Astrocyte (in vitro differentiated cells and primary cell): ENCODE measurements at regions not wholly inside any gene's neighbourhood (a gene's known extent, or its start where the extent isn't known, plus 50 kb on each side); places are given as distances from the start of the nearest gene placed in this dataset.
A peak's percentile ranks its signal among the peaks of the same experiment; 100 is the strongest.

ENCODE experiments used
- DNase-seq: peaks from one replicate; pipeline ENCODE4 v3.0.0-alpha.2; 2010; ENCODE audit warnings: low read depth
- FAIRE-seq: peaks from 2 replicates; lab custom pipeline; 2011; peaks lifted over from hg19 to GRCh38; lab: Jason Lieb, UNC
- H2AFZ ChIP-seq: 2 replicates; pipeline ENCODE4 v1.6.0; 2012; ENCODE audit warnings: low read depth, low read length, inconsistent platforms
- H3K27ac ChIP-seq: 2 replicates; pipeline ENCODE4 v1.5.1; 2011; ENCODE audit warnings: low read depth, low read length, inconsistent platforms
- H3K27me3 ChIP-seq: 2 replicates; pipeline ENCODE4 v1.6.0; 2011; ENCODE audit warnings: low read length, inconsistent platforms; ENCODE audit not compliant: insufficient read depth
- H3K36me3 ChIP-seq: 2 replicates; pipeline ENCODE4 v1.5.1; 2011; ENCODE audit warnings: low read length, inconsistent platforms; ENCODE audit not compliant: insufficient read depth
- H3K4me1 ChIP-seq: 2 replicates; pipeline ENCODE4 v1.5.1; 2011; ENCODE audit warnings: low read length, inconsistent platforms; ENCODE audit not compliant: insufficient read depth
- H3K4me2 ChIP-seq: 2 replicates; pipeline ENCODE4 v1.6.0; 2012; ENCODE audit warnings: low read length, inconsistent platforms
- H3K4me3 ChIP-seq: 2 replicates; pipeline ENCODE4 v1.5.1; 2011; ENCODE audit warnings: low read depth, mild to moderate bottlenecking, low read length, inconsistent platforms; ENCODE audit not compliant: insufficient read depth
- H3K79me2 ChIP-seq: 2 replicates; pipeline ENCODE4 v1.6.0; 2012; ENCODE audit warnings: mild to moderate bottlenecking, low read length, inconsistent platforms; ENCODE audit not compliant: insufficient read depth
- H3K9ac ChIP-seq: 2 replicates; pipeline ENCODE4 v1.6.0; 2012; ENCODE audit warnings: mild to moderate bottlenecking, low read length, inconsistent platforms
- H3K9me3 ChIP-seq: 2 replicates; pipeline ENCODE4 v1.5.1; 2012; ENCODE audit warnings: low read depth, mild to moderate bottlenecking, low read length, inconsistent platforms; ENCODE audit not compliant: insufficient read depth
- H4K20me1 ChIP-seq: 2 replicates; pipeline ENCODE4 v1.6.0; 2012; ENCODE audit warnings: low read length, inconsistent platforms; ENCODE audit not compliant: insufficient read depth
- H3K27ac Mint-ChIP-seq: one replicate; pipeline ENCODE4 v1.8.0; 2021; ENCODE audit warnings: mild to moderate bottlenecking, mixed read lengths; ENCODE audit not compliant: unreplicated experiment
- H3K27me3 Mint-ChIP-seq: one replicate; pipeline ENCODE4 v1.8.0; 2021; ENCODE audit warnings: low read depth, mixed read lengths; ENCODE audit not compliant: unreplicated experiment
- H3K36me3 Mint-ChIP-seq: one replicate; pipeline ENCODE4 v1.8.0; 2021; ENCODE audit warnings: low read depth, mixed read lengths; ENCODE audit not compliant: unreplicated experiment
- H3K4me1 Mint-ChIP-seq: one replicate; pipeline ENCODE4 v1.8.0; 2021; ENCODE audit warnings: low read depth, mixed read lengths; ENCODE audit not compliant: unreplicated experiment
- H3K4me3 Mint-ChIP-seq: one replicate; pipeline ENCODE4 v1.8.0; 2021; ENCODE audit warnings: mild to moderate bottlenecking, moderate library complexity, mixed read lengths; ENCODE audit not compliant: unreplicated experiment
- H3K9me3 Mint-ChIP-seq: one replicate; pipeline ENCODE4 v1.8.0; 2021; ENCODE audit warnings: mild to moderate bottlenecking, mixed read lengths; ENCODE audit not compliant: unreplicated experiment
- CTCF ChIP-seq: IDR thresholded peaks from 2 replicates; pipeline ENCODE4 v1.5.1; 2011; ENCODE audit warnings: low read depth, mild to moderate bottlenecking, inconsistent platforms, low read length, moderate library complexity; ENCODE audit not compliant: insufficient read depth
- EZH2 ChIP-seq: IDR thresholded peaks from 2 replicates; pipeline ENCODE4 v1.6.1; 2012; ENCODE audit warnings: mild to moderate bottlenecking, low read length, inconsistent platforms; ENCODE audit not compliant: insufficient read depth

- TF ChIP-seq CTCF (no peak), EZH2 (no peak)
- Histone ChIP-seq H3K9me3 (no peaks in the 10 kb centered on the region), H3K4me3 (peak overlapping the region; percentile 32), H3K9ac (no peak overlapping the region), H3K27me3 (no peaks in the 10 kb centered on the region), H3K27ac (no peak overlapping the region), H3K36me3 (no peaks in the 10 kb centered on the region), H3K4me2 (peak overlapping the region; percentile 57), H3K79me2 (no peaks in the 10 kb centered on the region), H4K20me1 (no peaks in the 10 kb centered on the region), H3K4me1 (peaks cover 18% of the 10 kb centered on the region), H2AFZ (peak overlapping the region; percentile 24)
- Mint-ChIP-seq H3K9me3 (peaks cover 12% of the 10 kb centered on the region), H3K27me3 (no peaks in the 10 kb centered on the region), H3K27ac (peak overlapping the region; percentile 87), H3K4me3 (no peak overlapping the region), H3K36me3 (peaks cover 5% of the 10 kb centered on the region), H3K4me1 (peaks cover 10% of the 10 kb centered on the region)
- peak; percentile 88 for DNase-seq
- no peak for FAIRE-seq
Observed at GRCh38 chr1:8154621-8155052, 128.5 kb upstream of the ERRFI1 start.

GRCh38 chr1:8153961-8154360, 127.9 kb upstream of the ERRFI1 start:
- TF ChIP-seq CTCF (no peak), EZH2 (no peak)
- Mint-ChIP-seq H3K27me3 (no peaks in the 10 kb centered on the region), H3K9me3 (peaks cover 12% of the 10 kb centered on the region), H3K4me3 (no peak overlapping the region), H3K36me3 (peaks cover 5% of the 10 kb centered on the region), H3K27ac (no peak overlapping the region), H3K4me1 (peaks cover 10% of the 10 kb centered on the region)
- Histone ChIP-seq H3K27ac (no peak overlapping the region), H3K9ac (no peak overlapping the region), H2AFZ (no peak overlapping the region), H3K9me3 (no peaks in the 10 kb centered on the region), H3K36me3 (no peaks in the 10 kb centered on the region), H4K20me1 (no peaks in the 10 kb centered on the region), H3K79me2 (no peaks in the 10 kb centered on the region), H3K27me3 (no peaks in the 10 kb centered on the region), H3K4me3 (no peak overlapping the region), H3K4me2 (no peak overlapping the region), H3K4me1 (peaks cover 18% of the 10 kb centered on the region)
- FAIRE-seq (no peak), DNase-seq (no peak)
